C4-2B (cell line): ENCODE measurements at regions not wholly inside any gene's neighbourhood (a gene's known extent, or its start where the extent isn't known, plus 50 kb on each side); places are given as distances from the start of the nearest gene placed in this dataset.
"Not testable (repeated sequence)": the region's sequence is repeated elsewhere in the genome, so short reads cannot be mapped to it uniquely, and the experiment has no call there.

Experiments used
- ZFX ChIP-seq: fragments of 450-650 bp; IDR thresholded peaks from 2 replicates; pipeline ENCODE4 v1.6.1; 2017
- TF ChIP-seq, protein P1 (sequence below): fragments of 450-650 bp; conservative IDR thresholded peaks from 2 replicates; pipeline ENCODE4 v1.5.1; 2017; ENCODE audit warnings: mild to moderate bottlenecking

DNA sequence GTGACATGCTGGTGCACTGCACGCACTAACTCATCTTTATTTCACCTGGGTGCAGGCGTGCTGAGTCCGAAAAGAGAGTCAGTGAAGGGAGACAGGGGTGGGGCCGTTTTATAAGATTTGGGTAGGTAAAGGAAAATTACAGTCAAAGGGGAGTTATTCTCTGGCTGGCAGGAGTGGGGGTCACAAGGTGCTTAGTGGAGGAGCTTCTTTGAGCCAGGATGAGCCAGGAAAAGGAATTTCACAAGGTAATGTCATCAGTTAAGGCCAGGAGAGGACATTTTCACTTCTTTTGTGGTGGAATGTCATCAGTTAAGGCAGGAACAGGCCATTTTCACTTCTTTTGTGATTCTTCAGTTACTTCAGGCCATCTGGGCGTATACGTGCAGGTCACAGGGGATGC is 1734.9 kb downstream of the SLITRK5 start:
- TF ChIP-seq, protein P1, sequence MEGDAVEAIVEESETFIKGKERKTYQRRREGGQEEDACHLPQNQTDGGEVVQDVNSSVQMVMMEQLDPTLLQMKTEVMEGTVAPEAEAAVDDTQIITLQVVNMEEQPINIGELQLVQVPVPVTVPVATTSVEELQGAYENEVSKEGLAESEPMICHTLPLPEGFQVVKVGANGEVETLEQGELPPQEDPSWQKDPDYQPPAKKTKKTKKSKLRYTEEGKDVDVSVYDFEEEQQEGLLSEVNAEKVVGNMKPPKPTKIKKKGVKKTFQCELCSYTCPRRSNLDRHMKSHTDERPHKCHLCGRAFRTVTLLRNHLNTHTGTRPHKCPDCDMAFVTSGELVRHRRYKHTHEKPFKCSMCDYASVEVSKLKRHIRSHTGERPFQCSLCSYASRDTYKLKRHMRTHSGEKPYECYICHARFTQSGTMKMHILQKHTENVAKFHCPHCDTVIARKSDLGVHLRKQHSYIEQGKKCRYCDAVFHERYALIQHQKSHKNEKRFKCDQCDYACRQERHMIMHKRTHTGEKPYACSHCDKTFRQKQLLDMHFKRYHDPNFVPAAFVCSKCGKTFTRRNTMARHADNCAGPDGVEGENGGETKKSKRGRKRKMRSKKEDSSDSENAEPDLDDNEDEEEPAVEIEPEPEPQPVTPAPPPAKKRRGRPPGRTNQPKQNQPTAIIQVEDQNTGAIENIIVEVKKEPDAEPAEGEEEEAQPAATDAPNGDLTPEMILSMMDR: not testable (repeated sequence)
- not testable (repeated sequence) for TF ChIP-seq ZFX
